HEK293 (cell line): ENCODE measurements at regions not wholly inside any gene's neighbourhood (a gene's known extent, or its start where the extent isn't known, plus 50 kb on each side); places are given as distances from the start of the nearest gene placed in this dataset.

Source experiments
- CTCF ChIA-PET: fragments of 350-600 bp; formaldehyde crosslinking; extraction: SDS; loops from one replicate; lab custom pipeline; 2021; ENCODE audit warnings: antibody characterized with exemption; lab: Yijun Ruan, JAX
- POLR2A ChIA-PET: fragments of 300-600 bp; formaldehyde crosslinking; extraction: SDS; loops from one replicate; lab custom pipeline; 2020; ENCODE audit warnings: antibody characterized with exemption, inconsistent platforms; lab: Yijun Ruan, JAX
- H3K27ac ChIP-seq: fragments of 200-500 bp; sonication (Bioruptor generic); 2 replicates; pipeline ENCODE4 v1.5.1; 2014; ENCODE audit warnings: low read depth, low read length, control low read depth, inconsistent platforms; ENCODE audit errors: extremely low read depth
- H3K36me3 ChIP-seq, 2 experiments: fragments of 200-500 bp in 1 of 2; sonication (Bioruptor generic) in 1 of 2; 1 replicate in 1 of 2; 2 replicates in 1 of 2; pipeline ENCODE4 v1.5.1; 2014 to 2017; ENCODE audit warnings: inconsistent platforms in 2 of 2, low read length in 2 of 2; ENCODE audit not compliant: control insufficient read depth in 2 of 2, insufficient read depth in 1 of 2
- H3K4me1 ChIP-seq: fragments of 200-500 bp; sonication (Bioruptor generic); 2 replicates; pipeline ENCODE4 v1.5.1; 2014; ENCODE audit warnings: mild to moderate bottlenecking, low read length, inconsistent platforms; ENCODE audit not compliant: control insufficient read depth, insufficient read depth
- H3K4me3 ChIP-seq: 2 replicates; pipeline ENCODE4 v1.5.1; 2011; ENCODE audit warnings: low read depth, mild to moderate bottlenecking, control low read depth, low read length, moderate library complexity
- H3K9me3 ChIP-seq: fragments of 200-500 bp; sonication (Bioruptor generic); 2 replicates; pipeline ENCODE4 v1.5.1; 2014; ENCODE audit warnings: low read depth, low read length, inconsistent platforms; ENCODE audit not compliant: control insufficient read depth, insufficient read depth
- GLI4 ChIP-seq: fragments of 450-650 bp; formaldehyde crosslinking; IDR thresholded peaks from 2 replicates; pipeline ENCODE4 v1.5.1; 2016; ENCODE audit warnings: missing biosample characterization, missing genetic modification characterization
- HOXC10 ChIP-seq: sonication (generic); formaldehyde crosslinking; IDR thresholded peaks from 2 replicates; pipeline ENCODE4 v1.8.1; 2023; ENCODE audit warnings: mild to moderate bottlenecking, missing genetic modification reagents
- KLF7 ChIP-seq: fragments of 450-650 bp; formaldehyde crosslinking; IDR thresholded peaks from 2 replicates; pipeline ENCODE4 v1.5.1; 2016; ENCODE audit warnings: missing biosample characterization, missing genetic modification characterization, borderline replicate concordance
- PRDM10 ChIP-seq: fragments of 450-650 bp; formaldehyde crosslinking; IDR thresholded peaks from 2 replicates; pipeline ENCODE4 v1.5.1; 2016; ENCODE audit warnings: missing biosample characterization, missing genetic modification characterization
- RBAK ChIP-seq: fragments of 450-650 bp; formaldehyde crosslinking; IDR thresholded peaks from 2 replicates; pipeline ENCODE4 v1.5.1; 2016; ENCODE audit warnings: missing biosample characterization, missing genetic modification characterization
- SP3 ChIP-seq: fragments of 450-650 bp; formaldehyde crosslinking; IDR thresholded peaks from 2 replicates; pipeline ENCODE4 v1.5.1; 2016; ENCODE audit warnings: missing biosample characterization, missing genetic modification characterization
- ZEB2 ChIP-seq: fragments of 450-650 bp; formaldehyde crosslinking; IDR thresholded peaks from 2 replicates; pipeline ENCODE4 v1.5.1; 2016; ENCODE audit warnings: missing biosample characterization, missing genetic modification characterization
- ZNF10 ChIP-seq: fragments of 450-650 bp; formaldehyde crosslinking; IDR thresholded peaks from 2 replicates; pipeline ENCODE4 v1.5.1; 2017; ENCODE audit warnings: missing biosample characterization, missing genetic modification characterization
- ZNF132 ChIP-seq: fragments of 450-650 bp; formaldehyde crosslinking; IDR thresholded peaks from 2 replicates; pipeline ENCODE4 v1.5.1; 2017; ENCODE audit warnings: missing biosample characterization, missing genetic modification characterization, borderline replicate concordance
- ZNF585B ChIP-seq: fragments of 450-650 bp; formaldehyde crosslinking; IDR thresholded peaks from 2 replicates; pipeline ENCODE4 v1.5.1; 2016; ENCODE audit warnings: missing biosample characterization, missing genetic modification characterization
- ZNF596 ChIP-seq: fragments of 450-650 bp; IDR thresholded peaks from 2 replicates; pipeline ENCODE4 v1.5.0; 2018; ENCODE audit warnings: missing biosample characterization, mild to moderate bottlenecking, missing genetic modification characterization, moderate library complexity
- ZNF624 ChIP-seq: fragments of 450-650 bp; formaldehyde crosslinking; IDR thresholded peaks from 2 replicates; pipeline ENCODE4 v1.5.1; 2017; ENCODE audit warnings: missing biosample characterization, missing genetic modification characterization
- ZNF701 ChIP-seq: fragments of 450-650 bp; formaldehyde crosslinking; IDR thresholded peaks from 2 replicates; pipeline ENCODE4 v1.5.1; 2016; ENCODE audit warnings: missing biosample characterization, missing genetic modification characterization
- ZNF785 ChIP-seq: fragments of 450-650 bp; formaldehyde crosslinking; IDR thresholded peaks from 2 replicates; pipeline ENCODE4 v1.5.1; 2016; ENCODE audit warnings: missing biosample characterization, missing genetic modification characterization
- ZNF830 ChIP-seq: fragments of 450-650 bp; IDR thresholded peaks from 2 replicates; pipeline ENCODE4 v1.5.0; 2018; ENCODE audit warnings: missing biosample characterization, missing genetic modification characterization, low read depth, mild to moderate bottlenecking, moderate library complexity
- TF ChIP-seq, protein P1 (sequence below): fragments of 450-650 bp; formaldehyde crosslinking; IDR thresholded peaks from 2 replicates; pipeline ENCODE4 v1.5.1; 2016; ENCODE audit warnings: missing biosample characterization, missing genetic modification characterization
- TF ChIP-seq, protein P2 (sequence below): fragments of 450-650 bp; formaldehyde crosslinking; IDR thresholded peaks from 2 replicates; pipeline ENCODE4; 2016; ENCODE audit warnings: missing biosample characterization, missing genetic modification characterization
- TF ChIP-seq, protein P3 (sequence below): fragments of 450-650 bp; formaldehyde crosslinking; conservative IDR thresholded peaks from 2 replicates; pipeline ENCODE4 v1.5.1; 2016; ENCODE audit warnings: low read depth, missing biosample characterization, missing genetic modification characterization
- TF ChIP-seq, protein P4 (sequence below): fragments of 450-650 bp; formaldehyde crosslinking; IDR thresholded peaks from 2 replicates; pipeline ENCODE4 v1.5.1; 2016; ENCODE audit warnings: missing biosample characterization, missing genetic modification characterization
- TF ChIP-seq, protein P5 (sequence below): fragments of 450-650 bp; formaldehyde crosslinking; IDR thresholded peaks from 2 replicates; pipeline ENCODE4 v1.5.1; 2016; ENCODE audit warnings: missing biosample characterization, missing genetic modification characterization, borderline replicate concordance

- H3K9me3 ChIP-seq, result no peaks in the 10 kb centered on the region
- H3K27ac ChIP-seq, result no peak overlapping the region
- no peak overlapping the region for H3K4me3 ChIP-seq
- TF ChIP-seq RBAK (tag by site-specific recombination) (no peak), GLI4 (tag by site-specific recombination) (no peak), ZEB2 (no peak), ZNF624 (tag by site-specific recombination) (no peak), ZNF701 (tag by site-specific recombination) (no peak), PRDM10 (no peak)
- no peaks in the 10 kb centered on the region; the same call in 1 of the 2 replicates for H3K4me1 ChIP-seq
- ChIA-PET CTCF (no interaction called here), POLR2A (no interaction called here)
- H3K36me3 ChIP-seq, result no peaks in the 10 kb centered on the region
These were observed 124.8 kb upstream of the ATP11B start for GRCh38 chr3:182668541-182668940.

- ChIA-PET POLR2A (no interaction called here), CTCF (no interaction called here)
- H3K4me3 ChIP-seq, result no peak overlapping the region
- no peaks in the 10 kb centered on the region; the same call in 1 of the 2 replicates for H3K4me1 ChIP-seq
- no peaks in the 10 kb centered on the region for H3K9me3 ChIP-seq
- no peak overlapping the region for H3K27ac ChIP-seq
- H3K36me3 ChIP-seq, result no peaks in the 10 kb centered on the region
- no peak for TF ChIP-seq ZNF10
- TF ChIP-seq ZNF585B, result no peak
- TF ChIP-seq ZNF785 (tag by site-specific recombination), result no peak
- TF ChIP-seq HOXC10 (CRISPR knock-in tag), result no peak
- TF ChIP-seq, protein P1, sequence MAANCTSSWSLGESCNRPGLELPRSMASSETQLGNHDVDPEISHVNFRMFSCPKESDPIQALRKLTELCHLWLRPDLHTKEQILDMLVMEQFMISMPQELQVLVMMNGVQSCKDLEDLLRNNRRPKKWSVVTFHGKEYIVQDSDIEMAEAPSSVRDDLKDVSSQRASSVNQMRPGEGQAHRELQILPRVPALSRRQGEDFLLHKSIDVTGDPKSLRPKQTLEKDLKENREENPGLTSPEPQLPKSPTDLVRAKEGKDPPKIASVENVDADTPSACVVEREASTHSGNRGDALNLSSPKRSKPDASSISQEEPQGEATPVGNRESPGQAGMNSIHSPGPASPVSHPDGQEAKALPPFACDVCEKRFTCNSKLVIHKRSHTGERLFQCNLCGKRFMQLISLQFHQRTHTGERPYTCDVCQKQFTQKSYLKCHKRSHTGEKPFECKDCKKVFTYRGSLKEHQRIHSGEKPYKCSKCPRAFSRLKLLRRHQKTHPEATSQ (tag by site-specific recombination), result no peak
- no peak for TF ChIP-seq ZNF830
- TF ChIP-seq, protein P2, sequence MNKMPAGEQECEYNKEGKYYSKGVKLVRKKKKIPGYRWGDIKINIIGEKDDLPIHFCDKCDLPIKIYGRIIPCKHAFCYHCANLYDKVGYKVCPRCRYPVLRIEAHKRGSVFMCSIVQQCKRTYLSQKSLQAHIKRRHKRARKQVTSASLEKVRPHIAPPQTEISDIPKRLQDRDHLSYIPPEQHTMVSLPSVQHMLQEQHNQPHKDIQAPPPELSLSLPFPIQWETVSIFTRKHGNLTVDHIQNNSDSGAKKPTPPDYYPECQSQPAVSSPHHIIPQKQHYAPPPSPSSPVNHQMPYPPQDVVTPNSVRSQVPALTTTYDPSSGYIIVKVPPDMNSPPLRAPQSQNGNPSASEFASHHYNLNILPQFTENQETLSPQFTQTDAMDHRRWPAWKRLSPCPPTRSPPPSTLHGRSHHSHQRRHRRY (tag by site-specific recombination), result no peak
- TF ChIP-seq, protein P3, sequence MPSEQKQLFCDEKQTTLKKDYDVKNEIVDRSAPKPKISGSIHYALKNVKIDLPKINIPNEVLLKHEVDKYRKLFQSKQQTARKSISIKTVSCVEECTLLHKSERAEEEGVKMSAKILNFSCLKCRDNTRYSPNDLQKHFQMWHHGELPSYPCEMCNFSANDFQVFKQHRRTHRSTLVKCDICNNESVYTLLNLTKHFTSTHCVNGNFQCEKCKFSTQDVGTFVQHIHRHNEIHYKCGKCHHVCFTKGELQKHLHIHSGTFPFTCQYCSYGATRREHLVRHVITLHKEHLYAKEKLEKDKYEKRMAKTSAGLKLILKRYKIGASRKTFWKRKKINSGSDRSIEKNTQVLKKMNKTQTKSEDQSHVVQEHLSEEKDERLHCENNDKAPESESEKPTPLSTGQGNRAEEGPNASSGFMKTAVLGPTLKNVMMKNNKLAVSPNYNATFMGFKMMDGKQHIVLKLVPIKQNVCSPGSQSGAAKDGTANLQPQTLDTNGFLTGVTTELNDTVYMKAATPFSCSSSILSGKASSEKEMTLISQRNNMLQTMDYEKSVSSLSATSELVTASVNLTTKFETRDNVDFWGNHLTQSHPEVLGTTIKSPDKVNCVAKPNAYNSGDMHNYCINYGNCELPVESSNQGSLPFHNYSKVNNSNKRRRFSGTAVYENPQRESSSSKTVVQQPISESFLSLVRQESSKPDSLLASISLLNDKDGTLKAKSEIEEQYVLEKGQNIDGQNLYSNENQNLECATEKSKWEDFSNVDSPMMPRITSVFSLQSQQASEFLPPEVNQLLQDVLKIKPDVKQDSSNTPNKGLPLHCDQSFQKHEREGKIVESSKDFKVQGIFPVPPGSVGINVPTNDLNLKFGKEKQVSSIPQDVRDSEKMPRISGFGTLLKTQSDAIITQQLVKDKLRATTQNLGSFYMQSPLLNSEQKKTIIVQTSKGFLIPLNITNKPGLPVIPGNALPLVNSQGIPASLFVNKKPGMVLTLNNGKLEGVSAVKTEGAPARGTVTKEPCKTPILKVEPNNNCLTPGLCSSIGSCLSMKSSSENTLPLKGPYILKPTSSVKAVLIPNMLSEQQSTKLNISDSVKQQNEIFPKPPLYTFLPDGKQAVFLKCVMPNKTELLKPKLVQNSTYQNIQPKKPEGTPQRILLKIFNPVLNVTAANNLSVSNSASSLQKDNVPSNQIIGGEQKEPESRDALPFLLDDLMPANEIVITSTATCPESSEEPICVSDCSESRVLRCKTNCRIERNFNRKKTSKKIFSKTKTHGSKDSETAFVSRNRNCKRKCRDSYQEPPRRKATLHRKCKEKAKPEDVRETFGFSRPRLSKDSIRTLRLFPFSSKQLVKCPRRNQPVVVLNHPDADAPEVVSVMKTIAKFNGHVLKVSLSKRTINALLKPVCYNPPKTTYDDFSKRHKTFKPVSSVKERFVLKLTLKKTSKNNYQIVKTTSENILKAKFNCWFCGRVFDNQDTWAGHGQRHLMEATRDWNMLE (tag by site-specific recombination), result no peak
- no peak for TF ChIP-seq KLF7 (tag by site-specific recombination)
- TF ChIP-seq, protein P4, sequence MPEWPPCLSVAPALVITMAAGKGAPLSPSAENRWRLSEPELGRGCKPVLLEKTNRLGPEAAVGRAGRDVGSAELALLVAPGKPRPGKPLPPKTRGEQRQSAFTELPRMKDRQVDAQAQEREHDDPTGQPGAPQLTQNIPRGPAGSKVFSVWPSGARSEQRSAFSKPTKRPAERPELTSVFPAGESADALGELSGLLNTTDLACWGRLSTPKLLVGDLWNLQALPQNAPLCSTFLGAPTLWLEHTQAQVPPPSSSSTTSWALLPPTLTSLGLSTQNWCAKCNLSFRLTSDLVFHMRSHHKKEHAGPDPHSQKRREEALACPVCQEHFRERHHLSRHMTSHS (tag by site-specific recombination), result no peak
- no peak for TF ChIP-seq ZNF596 (tag by site-specific recombination)
- TF ChIP-seq, protein P5, sequence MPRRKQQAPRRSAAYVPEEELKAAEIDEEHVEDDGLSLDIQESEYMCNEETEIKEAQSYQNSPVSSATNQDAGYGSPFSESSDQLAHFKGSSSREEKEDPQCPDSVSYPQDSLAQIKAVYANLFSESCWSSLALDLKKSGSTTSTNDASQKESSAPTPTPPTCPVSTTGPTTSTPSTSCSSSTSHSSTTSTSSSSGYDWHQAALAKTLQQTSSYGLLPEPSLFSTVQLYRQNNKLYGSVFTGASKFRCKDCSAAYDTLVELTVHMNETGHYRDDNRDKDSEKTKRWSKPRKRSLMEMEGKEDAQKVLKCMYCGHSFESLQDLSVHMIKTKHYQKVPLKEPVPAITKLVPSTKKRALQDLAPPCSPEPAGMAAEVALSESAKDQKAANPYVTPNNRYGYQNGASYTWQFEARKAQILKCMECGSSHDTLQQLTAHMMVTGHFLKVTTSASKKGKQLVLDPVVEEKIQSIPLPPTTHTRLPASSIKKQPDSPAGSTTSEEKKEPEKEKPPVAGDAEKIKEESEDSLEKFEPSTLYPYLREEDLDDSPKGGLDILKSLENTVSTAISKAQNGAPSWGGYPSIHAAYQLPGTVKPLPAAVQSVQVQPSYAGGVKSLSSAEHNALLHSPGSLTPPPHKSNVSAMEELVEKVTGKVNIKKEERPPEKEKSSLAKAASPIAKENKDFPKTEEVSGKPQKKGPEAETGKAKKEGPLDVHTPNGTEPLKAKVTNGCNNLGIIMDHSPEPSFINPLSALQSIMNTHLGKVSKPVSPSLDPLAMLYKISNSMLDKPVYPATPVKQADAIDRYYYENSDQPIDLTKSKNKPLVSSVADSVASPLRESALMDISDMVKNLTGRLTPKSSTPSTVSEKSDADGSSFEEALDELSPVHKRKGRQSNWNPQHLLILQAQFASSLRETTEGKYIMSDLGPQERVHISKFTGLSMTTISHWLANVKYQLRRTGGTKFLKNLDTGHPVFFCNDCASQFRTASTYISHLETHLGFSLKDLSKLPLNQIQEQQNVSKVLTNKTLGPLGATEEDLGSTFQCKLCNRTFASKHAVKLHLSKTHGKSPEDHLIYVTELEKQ (tag by site-specific recombination), result no peak
- no peak for TF ChIP-seq ZNF132 (tag by site-specific recombination)
- no peak for TF ChIP-seq SP3 (tag by site-specific recombination)
These were observed 124.3 kb upstream of the ATP11B start for GRCh38 chr3:182668974-182669373.
